GM23338 (cell line): ENCODE measurements at regions not wholly inside any gene's neighbourhood (a gene's known extent, or its start where the extent isn't known, plus 50 kb on each side); places are given as distances from the start of the nearest gene placed in this dataset.

Source experiments
- CTCF ChIP-seq, 2 experiments: fragments of 200-600 bp in 1 of 2; sonication (generic) in 1 of 2; conservative IDR thresholded peaks; 2 replicates each; pipeline versions ENCODE4 v1.5.1 to v1.6.1; 2016 to 2017; ENCODE audit warnings: antibody characterized with exemption in 2 of 2, low read depth in 2 of 2, mild to moderate bottlenecking in 2 of 2, moderate library complexity in 1 of 2
- EZH2 ChIP-seq: fragments of 200-600 bp; sonication (generic); IDR thresholded peaks from one replicate; pipeline ENCODE4 v1.8.0; 2017; ENCODE audit warnings: antibody characterized with exemption, mild to moderate bottlenecking, low read depth; ENCODE audit not compliant: unreplicated experiment
- EZH2phosphoT487 ChIP-seq: fragments of 200-600 bp; sonication (generic); IDR thresholded peaks from one replicate; pipeline ENCODE4 v1.8.1; 2018; ENCODE audit warnings: antibody characterized with exemption; ENCODE audit not compliant: unreplicated experiment
- POLR2AphosphoS5 ChIP-seq: IDR thresholded peaks from 2 replicates; pipeline ENCODE4 v1.6.1; 2016; ENCODE audit warnings: antibody characterized with exemption, low read depth
- REST ChIP-seq: IDR thresholded peaks from one replicate; pipeline ENCODE4 v1.6.1; 2018; ENCODE audit warnings: antibody characterized with exemption; ENCODE audit not compliant: unreplicated experiment

DNA sequence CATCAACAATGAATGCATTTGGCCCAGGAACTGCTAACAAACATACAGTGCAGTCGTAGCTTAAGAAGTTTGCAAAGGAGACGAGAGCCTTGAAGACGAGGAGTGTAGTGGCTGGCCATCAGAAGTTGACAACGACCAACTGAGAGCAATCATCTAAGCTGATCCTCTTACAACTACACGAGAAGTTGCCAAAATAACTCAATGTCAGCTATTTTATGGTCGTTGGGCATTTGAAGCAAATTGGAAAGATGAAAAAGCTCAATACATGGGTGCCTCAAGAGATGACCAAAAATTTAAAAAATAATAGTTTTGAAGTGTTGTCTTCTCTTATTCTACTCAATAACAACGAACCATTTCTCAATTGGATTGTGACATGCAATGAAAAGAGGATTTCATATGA lies 757.7 kb upstream of the CHD1 start:
- TF ChIP-seq EZH2phosphoT487, result no peak
- no peak for TF ChIP-seq CTCF (conservative IDR thresholded peaks at IDR 0.05; ENCODE audit: low read depth in 2 of 2)
- TF ChIP-seq POLR2AphosphoS5, result no peak
- TF ChIP-seq REST, result no peak
- TF ChIP-seq EZH2, result no peak
